KMS-11 (cell line): ENCODE measurements at regions not wholly inside any gene's neighbourhood (a gene's known extent, or its start where the extent isn't known, plus 50 kb on each side); places are given as distances from the start of the nearest gene placed in this dataset.

Source experiments
- H2AFZ ChIP-seq: fragments of 200-600 bp; sonication (generic); 2 replicates; pipeline ENCODE4 v1.6.1; 2016; ENCODE audit warnings: antibody characterized with exemption, mixed run types, low read depth
- H3K27ac ChIP-seq: fragments of 200-600 bp; sonication (generic); 2 replicates; pipeline ENCODE4 v1.6.1; 2016; ENCODE audit warnings: mild to moderate bottlenecking, mixed run types
- H3K27me3 ChIP-seq: fragments of 200-600 bp; sonication (generic); 2 replicates; pipeline ENCODE4 v1.6.1; 2017; ENCODE audit warnings: mild to moderate bottlenecking, low read depth, mixed run types, moderate library complexity; ENCODE audit not compliant: insufficient read depth
- H3K36me3 ChIP-seq: fragments of 200-600 bp; sonication (generic); 2 replicates; pipeline ENCODE4 v1.6.1; 2017; ENCODE audit warnings: mild to moderate bottlenecking, mixed run types; ENCODE audit not compliant: insufficient read depth
- H3K4me1 ChIP-seq: fragments of 200-600 bp; sonication (generic); 2 replicates; pipeline ENCODE4 v1.6.1; 2016; ENCODE audit warnings: mild to moderate bottlenecking, low read depth, mixed run types; ENCODE audit not compliant: poor library complexity, severe bottlenecking
- H3K4me2 ChIP-seq: fragments of 200-600 bp; sonication (generic); 2 replicates; pipeline ENCODE4 v1.7.0; 2016; ENCODE audit warnings: mild to moderate bottlenecking, mixed run types
- H3K4me3 ChIP-seq: fragments of 200-600 bp; sonication (generic); IDR thresholded peaks from 2 replicates; pipeline ENCODE4 v1.6.1; 2017; ENCODE audit warnings: low read depth, low read length, mixed read lengths; ENCODE audit not compliant: insufficient read depth
- H3K79me2 ChIP-seq: fragments of 200-600 bp; sonication (generic); 2 replicates; pipeline ENCODE4 v1.6.1; 2016; ENCODE audit warnings: low read depth, mixed run types; ENCODE audit not compliant: insufficient read depth
- H3K9ac ChIP-seq: fragments of 200-600 bp; sonication (generic); 2 replicates; pipeline ENCODE4 v1.6.1; 2016; ENCODE audit warnings: mild to moderate bottlenecking, mixed run types
- H4K20me1 ChIP-seq: fragments of 200-600 bp; sonication (generic); 2 replicates; pipeline ENCODE4 v1.6.1; 2016; ENCODE audit warnings: mild to moderate bottlenecking, mixed run types; ENCODE audit not compliant: insufficient read depth
- CTCF ChIP-seq: fragments of 200-600 bp; sonication (generic); conservative IDR thresholded peaks from 2 replicates; pipeline ENCODE4 v1.6.1; 2017; ENCODE audit warnings: low read depth, mild to moderate bottlenecking, antibody characterized with exemption, low read length, moderate library complexity, mixed read lengths

GRCh38 chr2:36178384-36178783 lies 177.2 kb upstream of the CRIM1 start:
- H4K20me1 ChIP-seq, result no peaks in the 10 kb centered on the region
- no peak overlapping the region for H3K27ac ChIP-seq
- H3K36me3 ChIP-seq, result no peaks in the 10 kb centered on the region
- H3K4me3 ChIP-seq, result no peak overlapping the region
- H3K4me2 ChIP-seq, result no peak overlapping the region
- H3K27me3 ChIP-seq, result no peaks in the 10 kb centered on the region
- H3K4me1 ChIP-seq, result peaks cover 2% of the 10 kb centered on the region
- H2AFZ ChIP-seq, result no peak overlapping the region
- no peak overlapping the region for H3K9ac ChIP-seq
- no peaks in the 10 kb centered on the region for H3K79me2 ChIP-seq
- no peak for TF ChIP-seq CTCF

- no peak for TF ChIP-seq CTCF
- Histone ChIP-seq H3K79me2 (no peaks in the 10 kb centered on the region), H3K4me3 (no peak overlapping the region), H2AFZ (no peak overlapping the region), H3K4me1 (peaks cover 2% of the 10 kb centered on the region), H3K4me2 (no peak overlapping the region), H4K20me1 (no peaks in the 10 kb centered on the region), H3K27ac (no peak overlapping the region), H3K9ac (no peak overlapping the region), H3K27me3 (no peaks in the 10 kb centered on the region), H3K36me3 (no peaks in the 10 kb centered on the region)
These were observed 178.3 kb upstream of the CRIM1 start for GRCh38 chr2:36177282-36177681.

- peaks cover 13% of the 10 kb centered on the region for H3K4me1 ChIP-seq
- no peak for TF ChIP-seq CTCF
These were observed 180.7 kb upstream of the CRIM1 start for GRCh38 chr2:36174920-36175319.

GRCh38 chr2:36173760-36174404 lies 181.7 kb upstream of the CRIM1 start:
- Histone ChIP-seq H3K4me2 (no peak overlapping the region), H3K9ac (no peak overlapping the region), H3K36me3 (no peaks in the 10 kb centered on the region), H3K4me1 (peaks cover 13% of the 10 kb centered on the region), H3K4me3 (no peak overlapping the region), H3K27ac (no peak overlapping the region), H4K20me1 (no peaks in the 10 kb centered on the region), H2AFZ (no peak overlapping the region), H3K79me2 (no peaks in the 10 kb centered on the region), H3K27me3 (no peaks in the 10 kb centered on the region)
- no peak for TF ChIP-seq CTCF

More at GRCh38 chr2:36174920-36175319, 180.7 kb upstream of the CRIM1 start:
- Histone ChIP-seq H3K4me2 (no peak overlapping the region), H3K36me3 (no peaks in the 10 kb centered on the region), H3K27ac (no peak overlapping the region), H3K4me3 (no peak overlapping the region), H4K20me1 (no peaks in the 10 kb centered on the region), H3K27me3 (no peaks in the 10 kb centered on the region), H3K9ac (no peak overlapping the region), H2AFZ (no peak overlapping the region), H3K79me2 (no peaks in the 10 kb centered on the region)
